ENCODE measurements at regions not wholly inside any gene's neighbourhood (a gene's known extent, or its start where the extent isn't known, plus 50 kb on each side); places are given as distances from the start of the nearest gene placed in this dataset.
A peak's percentile ranks its signal among the peaks of the same experiment; 100 is the strongest.
"Not testable (repeated sequence)": the region's sequence is repeated elsewhere in the genome, so short reads cannot be mapped to it uniquely, and the experiment has no call there.

DNA sequence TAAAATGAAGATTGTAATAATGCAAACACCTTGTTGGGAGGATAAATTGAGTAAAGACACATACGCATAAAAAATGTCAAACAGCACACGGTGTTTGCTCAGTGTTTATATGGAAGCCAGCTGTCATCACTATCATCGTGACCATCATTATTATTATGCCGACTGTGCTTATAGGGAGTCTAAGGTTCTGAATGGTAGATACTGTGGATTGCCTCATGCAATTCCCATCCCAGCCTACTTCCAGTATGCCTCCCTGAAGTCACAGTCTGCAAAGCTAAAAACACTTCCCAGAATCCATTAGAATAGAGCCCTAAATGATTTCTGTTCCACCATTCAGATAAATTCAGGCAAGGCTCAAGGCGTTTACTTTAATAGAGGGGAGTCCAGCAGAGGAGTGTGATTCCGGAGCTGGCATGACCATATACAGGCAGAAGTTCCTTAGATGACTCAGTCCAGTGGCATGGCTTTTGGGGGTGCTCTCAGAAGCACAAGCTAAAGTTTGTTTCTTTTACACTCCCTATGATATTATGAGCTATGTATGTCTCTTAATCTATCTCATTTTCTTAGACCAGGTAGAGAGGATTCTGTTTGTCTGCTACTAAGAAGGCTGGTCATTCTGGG lies 148.7 kb downstream of the MEX3B start:
- DNase-seq = no peak

DNA sequence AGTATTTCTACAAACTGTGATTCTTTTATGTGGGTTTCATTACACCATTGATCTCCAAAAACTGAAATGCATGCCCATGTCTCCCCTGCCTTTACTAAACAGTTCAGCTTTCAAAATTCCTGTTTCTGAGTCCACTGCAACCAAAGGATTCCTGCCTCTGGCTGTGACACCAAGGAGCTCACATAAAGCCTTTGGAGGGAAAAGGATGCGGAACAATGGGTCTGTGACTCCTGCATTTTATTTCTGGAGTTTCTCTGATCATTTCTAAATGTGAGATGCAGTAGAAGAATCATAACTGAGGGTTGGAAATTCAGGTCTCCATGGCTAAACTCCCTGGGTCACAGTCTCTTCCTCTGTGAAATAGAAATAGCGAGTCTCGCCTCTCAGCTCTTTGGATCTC lies 149.5 kb downstream of the MEX3B start:
- no peak for DNase-seq

GRCh38 chr15:81895723-81896122 lies 150.1 kb downstream of the MEX3B start:
- DNase-seq = no peak

DNA sequence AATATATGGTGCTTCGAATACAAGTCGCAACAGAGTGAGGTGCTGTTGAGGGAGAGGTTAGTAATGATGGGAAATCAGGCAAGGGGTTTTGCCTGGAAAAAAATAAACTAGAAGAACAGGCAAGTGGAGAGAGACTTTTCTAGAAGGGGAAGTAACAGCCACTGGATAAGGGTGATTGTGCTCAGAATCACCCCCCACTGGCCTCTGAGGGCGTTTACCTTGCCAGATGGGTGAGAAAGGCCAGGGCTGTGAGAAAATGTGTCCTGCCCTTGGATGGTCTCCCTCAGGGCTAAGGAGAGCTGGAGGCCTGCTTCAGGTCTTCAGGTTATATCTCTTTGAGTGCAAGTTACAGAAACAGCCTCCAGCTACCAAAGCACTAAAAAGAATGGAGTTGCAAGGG lies 151.8 kb downstream of the MEX3B start:
- no peak for DNase-seq

- DNase-seq = peak; percentile 6
Measured at GRCh38 chr15:81893182-81893835, 152.5 kb downstream of the MEX3B start.

- DNase-seq = no peak
Measured at GRCh38 chr15:81890496-81890895, 155.3 kb downstream of the MEX3B start.

GRCh38 chr15:81889485-81889881 lies 156.3 kb downstream of the MEX3B start:
- DNase-seq = no peak

GRCh38 chr15:81888748-81889484 lies 156.9 kb downstream of the MEX3B start:
- DNase-seq = no peak

DNA sequence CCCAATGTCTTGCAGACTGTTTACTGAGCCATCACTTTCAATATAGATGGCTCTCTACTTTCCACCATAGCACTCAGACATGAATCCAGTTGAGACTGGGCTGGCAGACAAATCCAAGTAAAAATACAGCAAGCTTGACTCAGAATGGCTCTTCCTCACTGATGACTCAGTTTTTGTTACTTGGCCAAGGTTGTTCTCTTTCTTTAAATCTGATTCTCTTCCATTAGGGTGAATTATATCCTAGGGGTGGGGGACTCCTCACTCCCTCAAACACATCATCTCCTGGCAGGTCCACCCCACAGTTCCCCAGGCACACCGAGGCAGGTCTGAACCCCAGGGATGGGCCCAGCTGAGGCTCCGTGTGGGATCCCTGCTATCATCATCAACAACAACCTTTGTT lies 157.9 kb downstream of the MEX3B start:
- no peak for DNase-seq

- DNase-seq = not testable (repeated sequence)
Measured at GRCh38 chr15:81887188-81887587, 158.6 kb downstream of the MEX3B start.

GRCh38 chr15:81886591-81886990 lies 159.2 kb downstream of the MEX3B start:
- DNase-seq = no peak

DNA sequence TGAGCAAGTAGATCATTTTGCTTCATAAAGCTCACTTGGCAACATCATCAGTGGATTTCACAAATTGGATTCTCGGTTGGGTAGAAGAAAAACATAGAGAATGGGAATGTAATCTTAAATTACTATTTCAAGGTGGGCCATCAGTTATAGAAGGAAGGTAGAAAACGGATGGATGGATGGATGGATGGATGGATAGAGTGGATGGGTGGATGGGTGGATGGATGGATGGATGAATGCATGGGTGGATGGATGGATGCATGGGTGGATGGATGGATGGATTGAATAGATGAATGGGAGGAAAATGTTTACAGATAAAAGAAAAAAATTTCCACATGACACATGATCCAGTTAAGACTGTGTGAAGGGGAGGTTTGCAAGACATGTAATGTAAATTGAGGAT lies 159.7 kb downstream of the MEX3B start:
- no peak for DNase-seq

- DNase-seq = no peak
Measured at GRCh38 chr15:81885135-81885534, 160.7 kb downstream of the MEX3B start.

- DNase-seq = no peak
Measured at GRCh38 chr15:81882504-81882903, 163.3 kb downstream of the MEX3B start.

- DNase-seq = no peak
Measured at GRCh38 chr15:81880833-81881232, 165.0 kb downstream of the MEX3B start.

GRCh38 chr15:81880314-81880713 lies 165.5 kb downstream of the MEX3B start:
- no peak for DNase-seq

DNA sequence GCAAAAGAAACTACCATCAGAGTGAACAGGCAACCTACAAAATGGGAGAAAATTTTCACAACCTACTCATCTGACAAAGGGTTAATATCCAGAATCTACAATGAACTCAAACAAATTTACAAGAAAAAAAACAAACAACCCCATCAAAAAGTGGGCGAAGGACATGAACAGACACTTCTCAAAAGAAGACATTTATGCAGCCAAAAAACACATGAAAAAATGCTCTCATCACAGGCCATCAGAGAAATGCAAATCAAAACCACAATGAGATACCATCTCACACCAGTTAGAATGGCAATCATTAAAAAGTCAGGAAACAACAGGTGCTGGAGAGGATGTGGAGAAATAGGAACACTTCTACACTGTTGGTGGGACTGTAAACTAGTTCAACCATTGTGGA lies 170.1 kb downstream of the MEX3B start:
- DNase-seq = not testable (repeated sequence)

GRCh38 chr15:81870746-81871106 lies 175.1 kb downstream of the MEX3B start:
- not testable (repeated sequence) for DNase-seq

DNA sequence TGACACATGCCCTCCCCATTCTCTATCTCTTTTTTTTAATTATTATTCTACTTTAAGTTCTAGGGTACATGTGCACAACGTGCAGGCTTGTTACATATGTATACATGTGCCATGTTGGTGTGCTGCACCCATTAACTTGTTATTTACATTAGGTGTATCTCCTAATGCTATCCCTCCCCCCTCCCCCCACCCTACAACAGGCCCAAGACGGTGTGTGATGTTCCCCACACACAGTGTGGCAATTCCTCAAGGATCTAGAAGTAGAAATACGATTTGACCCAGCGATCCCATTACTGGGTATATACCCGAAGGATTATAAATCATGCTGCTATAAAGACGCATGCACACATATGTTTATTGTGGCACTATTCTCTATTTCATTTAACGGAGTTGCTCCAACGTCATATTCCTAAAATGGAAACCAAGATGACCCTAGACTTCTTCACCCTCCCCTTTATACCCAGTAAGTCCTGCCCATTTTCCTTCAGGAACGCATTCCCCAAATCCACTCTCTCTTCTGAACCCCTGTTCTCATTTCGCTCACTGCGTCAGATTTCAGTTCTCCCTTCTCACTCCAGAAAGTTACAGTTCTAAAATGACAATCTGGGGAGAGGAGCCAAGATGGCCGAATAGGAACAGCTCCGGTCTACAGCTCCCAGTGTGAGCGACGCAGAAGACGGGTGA lies 175.6 kb downstream of the MEX3B start:
- DNase-seq = not testable (repeated sequence)

DNA sequence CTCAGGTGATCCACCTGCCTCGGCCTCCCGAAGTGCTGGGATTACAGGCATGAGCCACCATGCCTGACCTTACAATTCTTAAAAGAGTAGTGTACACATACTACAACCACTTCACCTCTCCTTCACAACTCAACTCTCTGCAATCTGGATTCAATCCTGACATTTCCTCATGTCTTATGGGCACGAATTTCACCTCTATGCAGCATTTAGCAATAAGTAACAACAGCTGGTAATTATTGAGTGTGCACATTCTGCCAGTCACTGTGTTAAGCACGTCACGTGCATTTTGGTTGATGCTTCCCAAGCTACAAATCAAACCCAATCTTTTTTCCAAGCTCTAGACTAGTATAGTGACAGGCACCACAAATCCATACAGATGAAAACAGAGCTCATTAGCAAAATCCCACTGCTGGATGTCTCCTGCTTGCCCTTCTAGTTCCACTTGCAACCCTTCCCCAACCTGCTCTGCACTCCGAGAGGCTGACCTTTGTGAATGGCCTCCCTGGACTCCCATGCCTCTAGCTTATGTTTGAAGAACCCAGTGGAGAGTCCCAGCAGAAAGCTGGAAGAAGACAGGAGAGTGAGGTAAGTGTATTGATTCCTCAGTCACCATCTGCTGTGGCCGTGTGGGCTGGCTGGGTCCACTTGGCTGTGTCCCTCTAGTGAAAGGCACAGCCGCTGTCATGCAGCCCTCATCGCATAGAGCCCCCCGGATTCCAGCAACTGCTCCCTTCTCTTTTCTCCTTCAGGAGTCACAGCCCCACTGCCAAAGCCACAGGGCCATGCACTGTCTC lies 176.5 kb downstream of the MEX3B start:
- DNase-seq = no peak

GRCh38 chr15:81865850-81866537 lies 179.8 kb downstream of the MEX3B start:
- DNase-seq = no peak

DNA sequence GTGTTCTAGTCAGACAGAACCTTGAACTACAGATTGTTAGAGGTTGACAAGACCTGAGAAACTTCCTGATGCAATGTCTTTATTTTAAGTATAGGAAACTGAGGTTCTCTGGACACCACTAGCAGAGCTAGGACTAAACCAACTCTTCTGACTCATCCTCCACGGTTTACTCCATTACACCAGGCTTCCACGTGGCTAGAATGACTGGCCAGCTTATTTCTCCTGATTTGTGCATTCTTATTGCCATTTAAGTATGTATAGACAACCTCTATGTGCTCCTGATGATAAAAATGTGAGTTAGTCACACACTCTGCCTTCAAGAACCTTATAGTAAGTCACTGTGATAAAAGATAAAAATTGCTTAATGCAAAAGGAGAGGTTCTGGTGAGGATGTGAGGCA lies 182.7 kb downstream of the MEX3B start:
- no peak for DNase-seq

Measured in NCI-H146 (cell line).